IPS-18a (cell line): ENCODE measurements at regions not wholly inside any gene's neighbourhood (a gene's known extent, or its start where the extent isn't known, plus 50 kb on each side); places are given as distances from the start of the nearest gene placed in this dataset.
"Not testable (repeated sequence)": the region's sequence is repeated elsewhere in the genome, so short reads cannot be mapped to it uniquely, and the experiment has no call there.

Source experiments
- H3K27ac ChIP-seq: one replicate; pipeline ENCODE4 v1.5.1; 2013; ENCODE audit warnings: low read length
- H3K27me3 ChIP-seq: one replicate; pipeline ENCODE4 v1.6.1; 2013; ENCODE audit warnings: mild to moderate bottlenecking, low read length; ENCODE audit not compliant: control insufficient read depth, insufficient read depth
- H3K36me3 ChIP-seq: one replicate; pipeline ENCODE4 v1.6.1; 2013; ENCODE audit warnings: low read depth, low read length; ENCODE audit not compliant: control insufficient read depth
- H3K4me1 ChIP-seq: one replicate; pipeline ENCODE4 v1.6.1; 2013; ENCODE audit warnings: low read depth, low read length; ENCODE audit not compliant: control insufficient read depth
- H3K4me3 ChIP-seq: one replicate; pipeline ENCODE4 v1.5.1; 2013; ENCODE audit warnings: low read length
- H3K9ac ChIP-seq: one replicate; pipeline ENCODE4 v1.6.1; 2013; ENCODE audit warnings: mild to moderate bottlenecking, low read length, moderate library complexity
- H3K9me3 ChIP-seq: one replicate; pipeline ENCODE4 v1.6.1; 2013; ENCODE audit warnings: low read depth, low read length; ENCODE audit not compliant: control insufficient read depth

- Histone ChIP-seq H3K9me3 (no peaks in the 10 kb centered on the region), H3K4me1 (no peaks in the 10 kb centered on the region), H3K36me3 (no peaks in the 10 kb centered on the region), H3K9ac (no peak overlapping the region), H3K27ac (no peak overlapping the region), H3K27me3 (no peaks in the 10 kb centered on the region), H3K4me3 (no peak overlapping the region)
Measured at GRCh38 chr17:13874134-13874533, 195.2 kb upstream of the COX10 start.

- no peaks in the 10 kb centered on the region for H3K9me3 ChIP-seq
- H3K27ac ChIP-seq: no peak overlapping the region
- H3K27me3 ChIP-seq: no peaks in the 10 kb centered on the region
- H3K4me1 ChIP-seq: no peaks in the 10 kb centered on the region
- no peaks in the 10 kb centered on the region for H3K36me3 ChIP-seq
- no peak overlapping the region for H3K9ac ChIP-seq
- H3K4me3 ChIP-seq: no peak overlapping the region
Measured at GRCh38 chr17:13874817-13875216, 194.5 kb upstream of the COX10 start.

- no peaks in the 10 kb centered on the region for H3K9me3 ChIP-seq
Measured at GRCh38 chr17:13879961-13880466, 189.3 kb upstream of the COX10 start.

GRCh38 chr17:13883659-13884058 is 185.6 kb upstream of the COX10 start:
- no peak overlapping the region for H3K4me3 ChIP-seq
- H3K27me3 ChIP-seq: no peaks in the 10 kb centered on the region
- H3K36me3 ChIP-seq: no peaks in the 10 kb centered on the region
- no peak overlapping the region for H3K27ac ChIP-seq
- H3K9ac ChIP-seq: no peak overlapping the region
- no peaks in the 10 kb centered on the region for H3K9me3 ChIP-seq
- no peaks in the 10 kb centered on the region for H3K4me1 ChIP-seq

More at GRCh38 chr17:13879961-13880466, 189.3 kb upstream of the COX10 start:
- Histone ChIP-seq H3K36me3 (no peaks in the 10 kb centered on the region), H3K27ac (no peak overlapping the region), H3K4me3 (no peak overlapping the region), H3K27me3 (no peaks in the 10 kb centered on the region), H3K9ac (no peak overlapping the region), H3K4me1 (no peaks in the 10 kb centered on the region)

- Histone ChIP-seq H3K36me3 (no peaks in the 10 kb centered on the region), H3K9me3 (no peaks in the 10 kb centered on the region), H3K27me3 (no peaks in the 10 kb centered on the region), H3K4me1 (no peaks in the 10 kb centered on the region), H3K4me3 (no peak overlapping the region), H3K27ac (no peak overlapping the region), H3K9ac (no peak overlapping the region)
Measured at GRCh38 chr17:13884347-13884746, 185.0 kb upstream of the COX10 start.

- Histone ChIP-seq H3K27me3 (no peaks in the 10 kb centered on the region), H3K4me3 (no peak overlapping the region), H3K9me3 (no peaks in the 10 kb centered on the region), H3K36me3 (no peaks in the 10 kb centered on the region), H3K27ac (no peak overlapping the region), H3K4me1 (no peaks in the 10 kb centered on the region), H3K9ac (no peak overlapping the region)
Measured at GRCh38 chr17:13885550-13885949, 183.8 kb upstream of the COX10 start.

- no peak overlapping the region for H3K27ac ChIP-seq
Measured at GRCh38 chr17:13885953-13886889, 183.1 kb upstream of the COX10 start.

GRCh38 chr17:13888056-13888609 is 181.2 kb upstream of the COX10 start:
- H3K9me3 ChIP-seq: no peaks in the 10 kb centered on the region
- H3K4me1 ChIP-seq: no peaks in the 10 kb centered on the region
- no peaks in the 10 kb centered on the region for H3K36me3 ChIP-seq
- no peak overlapping the region for H3K4me3 ChIP-seq
- no peak overlapping the region for H3K27ac ChIP-seq
- no peaks in the 10 kb centered on the region for H3K27me3 ChIP-seq
- H3K9ac ChIP-seq: no peak overlapping the region

More at GRCh38 chr17:13885953-13886889, 183.1 kb upstream of the COX10 start:
- Histone ChIP-seq H3K27me3 (no peaks in the 10 kb centered on the region), H3K36me3 (no peaks in the 10 kb centered on the region), H3K4me1 (no peaks in the 10 kb centered on the region), H3K4me3 (no peak overlapping the region), H3K9ac (no peak overlapping the region), H3K9me3 (no peaks in the 10 kb centered on the region)

GRCh38 chr17:13908971-13909370 is 160.3 kb upstream of the COX10 start:
- H3K9ac ChIP-seq, H3K4me1 ChIP-seq, H3K27ac ChIP-seq, H3K27me3 ChIP-seq, H3K4me3 ChIP-seq, H3K9me3 ChIP-seq, H3K36me3 ChIP-seq: not testable (repeated sequence)

GRCh38 chr17:13909901-13910519 is 159.3 kb upstream of the COX10 start:
- Histone ChIP-seq H3K4me3 (no peak overlapping the region), H3K27me3 (no peaks in the 10 kb centered on the region), H3K9ac (no peak overlapping the region), H3K27ac (no peak overlapping the region), H3K36me3 (no peaks in the 10 kb centered on the region), H3K9me3 (no peaks in the 10 kb centered on the region), H3K4me1 (peaks cover 3% of the 10 kb centered on the region)

- Histone ChIP-seq H3K9me3 (no peaks in the 10 kb centered on the region), H3K36me3 (no peaks in the 10 kb centered on the region), H3K4me3 (no peak overlapping the region), H3K27ac (no peak overlapping the region), H3K27me3 (no peaks in the 10 kb centered on the region), H3K4me1 (peaks cover 12% of the 10 kb centered on the region), H3K9ac (no peak overlapping the region)
Measured at GRCh38 chr17:13917634-13918033, 151.7 kb upstream of the COX10 start.
